Pancreas (tissue), 10 donors: ENCODE measurements at regions not wholly inside any gene's neighbourhood (a gene's known extent, or its start where the extent isn't known, plus 50 kb on each side); places are given as distances from the start of the nearest gene placed in this dataset.

ENCODE experiments used
- ATAC-seq, 4 donors: fragments of 200-7000 bp; cut with Tn5 transposase; one replicate each; pipeline versions ENCODE4 v1.8.0 to v1.9.1; 2020; ENCODE audit warnings: mild to moderate bottlenecking in 4 of 4, moderate library complexity in 4 of 4
- DNase-seq, 6 donors: peaks; one replicate each; pipeline ENCODE4 v3.0.0-alpha.2; 2020
- FAIRE-seq: peaks from 2 replicates; lab custom pipeline; 2012; peaks lifted over from hg19 to GRCh38; lab: Jason Lieb, UNC
- H3K27ac ChIP-seq, 4 donors: fragments of 200-600 bp; sonication (generic); 1 replicate in 3 of 4; 2 replicates in 1 of 4; pipeline versions ENCODE4 v1.5.0 to v1.8.0; 2020
- H3K27me3 ChIP-seq, 4 donors: fragments of 200-600 bp; one replicate each; pipeline ENCODE4 v1.8.0; 2021
- H3K36me3 ChIP-seq, 3 donors: fragments of 200-600 bp; sonication (generic) in 1 of 3; one replicate each; pipeline versions ENCODE4 v1.5.0 to v1.8.0; 2020 to 2021
- H3K4me1 ChIP-seq, 3 donors: fragments of 200-600 bp; one replicate each; pipeline ENCODE4 v1.8.0; 2021
- H3K4me3 ChIP-seq, 4 donors: fragments of 200-600 bp; sonication (generic) in 2 of 4; one replicate each; pipeline versions ENCODE4 v1.5.0 to v1.8.0; 2020 to 2021
- H3K9me3 ChIP-seq, 4 donors: fragments of 200-600 bp; one replicate each; pipeline ENCODE4 v1.8.0; 2021
- WGBS, 2 donors: extraction: QIAGEN DNeasy Blood & Tissue Kit; methylation state at CpG; one replicate each; pipeline ENCODE4 v1.1.7; 2013; 5-methylcytosine and 5-hydroxymethylcytosine counted together
- intact Hi-C, 3 donors: fragments of 100-400 bp; cut with DNase I; formaldehyde crosslinking; loops; one replicate each; pipeline versions ENCODE4 v1.11.1 to v1.14.2; 2022
- TF ChIP-seq, protein P1 (sequence below), 4 donors: fragments of 200-600 bp; sonication (generic) in 3 of 4; IDR thresholded peaks; one replicate each; pipeline versions ENCODE4 v1.5.0 to v1.8.0; 2021; ENCODE audit warnings: antibody characterized with exemption in 4 of 4
- donor health status: healthy with polysubstance abuse.
- donor health status: DM: no; HTN: no; CAD: no; lungs with moderate emphysema.
- donor health status: DM: no; HTN: no; CAD: no.
- donor health status: control.
- donor health status: control.
- donor health status: Bipolar disorder and iron deficiency.
- donor health status: DM: yes; HTN: yes; CAD: no.
- donor health status: DM: no; HTN: no; CAD: no.
- donor health status: DM: no; HTN: no; CAD: no.
- donor health status: DM: yes; HTN: yes; CAD: no.

DNA sequence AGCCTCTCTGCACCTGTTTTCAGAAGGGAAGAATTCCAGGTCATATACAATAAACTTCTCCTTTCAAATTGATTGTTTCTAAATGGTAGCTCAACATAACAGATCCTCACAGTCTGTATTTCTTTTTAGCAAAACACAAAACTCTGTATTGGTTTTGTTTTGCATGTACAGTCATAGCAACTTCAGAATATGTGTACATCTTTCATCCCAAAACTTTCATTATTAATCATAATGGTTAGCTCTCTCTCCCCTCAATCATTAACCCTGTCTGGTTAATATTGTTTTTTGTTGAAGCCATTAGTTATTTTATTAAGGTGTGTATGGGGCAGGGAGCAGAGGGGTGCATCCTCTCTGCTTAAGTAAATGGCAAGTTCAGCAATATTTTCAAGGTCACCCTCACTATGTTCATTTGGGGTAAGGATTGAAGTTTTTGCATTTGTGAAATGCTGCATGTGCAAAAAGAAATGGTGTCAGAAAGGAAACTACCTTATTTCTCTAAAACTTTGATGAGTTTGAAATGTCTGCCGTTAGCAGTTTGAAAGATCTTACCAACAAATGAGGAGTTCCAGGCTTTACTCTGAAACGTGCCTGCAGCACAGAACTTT, 136.8 kb upstream of the BTBD3 start:
- ATAC-seq (no peak), FAIRE-seq (no peak)
- intact Hi-C loops, result no loop called here

GRCh38 chr20:11783102-11783850, 134.4 kb upstream of the BTBD3 start:
- FAIRE-seq, result no peak
- Histone ChIP-seq H3K4me1 (no peaks in the 10 kb centered on the region), H3K27ac (no peak overlapping the region), H3K27me3 (no peaks in the 10 kb centered on the region), H3K36me3 (no peaks in the 10 kb centered on the region), H3K4me3 (no peak overlapping the region), H3K9me3 (no peaks in the 10 kb centered on the region)
- intact Hi-C loops, result no loop called here
- no peak for DNase-seq
- 79 to 81% methylated on average over 6 of the region's 6 CpGs for WGBS, 2 donors
- no peak for ATAC-seq
- TF ChIP-seq, protein P1, sequence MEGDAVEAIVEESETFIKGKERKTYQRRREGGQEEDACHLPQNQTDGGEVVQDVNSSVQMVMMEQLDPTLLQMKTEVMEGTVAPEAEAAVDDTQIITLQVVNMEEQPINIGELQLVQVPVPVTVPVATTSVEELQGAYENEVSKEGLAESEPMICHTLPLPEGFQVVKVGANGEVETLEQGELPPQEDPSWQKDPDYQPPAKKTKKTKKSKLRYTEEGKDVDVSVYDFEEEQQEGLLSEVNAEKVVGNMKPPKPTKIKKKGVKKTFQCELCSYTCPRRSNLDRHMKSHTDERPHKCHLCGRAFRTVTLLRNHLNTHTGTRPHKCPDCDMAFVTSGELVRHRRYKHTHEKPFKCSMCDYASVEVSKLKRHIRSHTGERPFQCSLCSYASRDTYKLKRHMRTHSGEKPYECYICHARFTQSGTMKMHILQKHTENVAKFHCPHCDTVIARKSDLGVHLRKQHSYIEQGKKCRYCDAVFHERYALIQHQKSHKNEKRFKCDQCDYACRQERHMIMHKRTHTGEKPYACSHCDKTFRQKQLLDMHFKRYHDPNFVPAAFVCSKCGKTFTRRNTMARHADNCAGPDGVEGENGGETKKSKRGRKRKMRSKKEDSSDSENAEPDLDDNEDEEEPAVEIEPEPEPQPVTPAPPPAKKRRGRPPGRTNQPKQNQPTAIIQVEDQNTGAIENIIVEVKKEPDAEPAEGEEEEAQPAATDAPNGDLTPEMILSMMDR (IDR thresholded peaks at IDR 0.05), result no peak

More for the DNA sequence above, 136.8 kb upstream of the BTBD3 start:
- DNase-seq, result no peak
- Histone ChIP-seq H3K27me3 (no peaks in the 10 kb centered on the region), H3K36me3 (no peaks in the 10 kb centered on the region), H3K4me3 (no peak overlapping the region), H3K27ac (no peak overlapping the region), H3K9me3 (no peaks in the 10 kb centered on the region), H3K4me1 (no peaks in the 10 kb centered on the region)
- TF ChIP-seq, protein P1 (IDR thresholded peaks at IDR 0.05), result no peak
- WGBS, 2 donors, result 43 to 58% methylated on average over 2 of the region's 2 CpGs

GRCh38 chr20:11785885-11786507, 131.7 kb upstream of the BTBD3 start:
- H3K27me3 ChIP-seq, result no peaks in the 10 kb centered on the region
- TF ChIP-seq, protein P1 (IDR thresholded peaks at IDR 0.05), result no peak
- no peaks in the 10 kb centered on the region for H3K9me3 ChIP-seq
- H3K27ac ChIP-seq, result no peak overlapping the region
- FAIRE-seq (no peak), DNase-seq (no peak), ATAC-seq (no peak)
- H3K4me3 ChIP-seq, result no peak overlapping the region
- no peaks in the 10 kb centered on the region for H3K36me3 ChIP-seq
- intact Hi-C loops, result no loop called here
- no peaks in the 10 kb centered on the region for H3K4me1 ChIP-seq
- 50 to 59% methylated on average over 4 of the region's 4 CpGs for WGBS, 2 donors

GRCh38 chr20:11790046-11790445, 127.6 kb upstream of the BTBD3 start:
- FAIRE-seq (no peak), ATAC-seq (no peak), DNase-seq (no peak)
- no peak overlapping the region for H3K27ac ChIP-seq
- WGBS, 2 donors, result 75 to 92% methylated on average over 1 of the region's 1 CpG
- H3K9me3 ChIP-seq, result no peaks in the 10 kb centered on the region
- no peak overlapping the region for H3K4me3 ChIP-seq
- no peaks in the 10 kb centered on the region for H3K4me1 ChIP-seq
- H3K27me3 ChIP-seq, result no peaks in the 10 kb centered on the region
- H3K36me3 ChIP-seq, result no peaks in the 10 kb centered on the region
- intact Hi-C loops, result no loop called here
- TF ChIP-seq, protein P1 (IDR thresholded peaks at IDR 0.05), result no peak
